ENCODE measurements at regions not wholly inside any gene's neighbourhood (a gene's known extent, or its start where the extent isn't known, plus 50 kb on each side); places are given as distances from the start of the nearest gene placed in this dataset.

DNA sequence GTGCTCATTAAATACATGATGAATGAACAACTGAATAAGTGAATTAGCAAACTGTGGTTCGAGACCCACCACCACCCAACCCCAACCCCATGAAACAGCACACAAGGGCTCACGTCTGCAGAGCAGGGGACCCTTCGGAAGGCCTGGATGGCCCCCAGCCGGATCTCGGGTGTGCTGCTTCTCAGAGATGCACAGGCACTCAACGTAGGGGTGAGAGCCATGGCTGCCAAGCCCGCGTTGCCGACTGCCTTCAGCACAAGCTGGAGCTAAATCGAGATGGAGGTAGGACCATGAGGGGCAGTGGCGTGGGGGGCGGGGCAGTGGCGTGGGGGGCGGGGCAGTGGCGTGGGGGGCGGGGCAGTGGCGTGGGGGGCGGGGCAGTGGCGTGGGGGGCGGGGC is 93.2 kb downstream of the LITAF start:
- Histone ChIP-seq H3K27ac (ENCODE audit: insufficient read depth, low read depth, low read length) (no peak overlapping the region), H3K4me1 (ENCODE audit: control insufficient read depth, extremely low read depth, insufficient read depth, low read length) (peaks cover 35% of the 10 kb centered on the region), H3K9ac (replicated peaks; ENCODE audit: extremely low read depth, insufficient read depth, low read length) (no peak overlapping the region), H3K4me3 (replicated peaks in 1 of 3; ENCODE audit: insufficient read depth in 1 of 3, low read depth in 1 of 3, low read length in 3 of 3) (no peak overlapping the region), H3K9me3 (replicated peaks; ENCODE audit: control insufficient read depth, insufficient read depth, low read length) (no peaks in the 10 kb centered on the region), H3K27me3 (ENCODE audit: control insufficient read depth in 2 of 2, insufficient read depth in 2 of 2, low read length in 2 of 2) (no peaks in the 10 kb centered on the region), H3K9me1 (replicated peaks; ENCODE audit: control insufficient read depth, extremely low read depth, insufficient read depth, low read length) (no peaks in the 10 kb centered on the region), H3K79me2 (ENCODE audit: control insufficient read depth, insufficient read depth, low read length) (no peaks in the 10 kb centered on the region), H4K20me1 (replicated peaks; ENCODE audit: control insufficient read depth, extremely low read depth, insufficient read depth, low read length) (no peaks in the 10 kb centered on the region), H2AFZ (ENCODE audit: low read depth, low read length) (peak overlapping the region; percentile 8), H3K36me3 (ENCODE audit: control insufficient read depth in 2 of 2, extremely low read depth in 1 of 2, insufficient read depth in 2 of 2, low read length in 2 of 2) (no peaks in the 10 kb centered on the region), H3K4me2 (ENCODE audit: insufficient read depth, low read length) (no peak overlapping the region)
- no peak for TF ChIP-seq POLR2AphosphoS5 (IDR thresholded peaks at IDR 0.05; ENCODE audit: insufficient read depth, low read depth, low read length)
- TF ChIP-seq, protein P1, sequence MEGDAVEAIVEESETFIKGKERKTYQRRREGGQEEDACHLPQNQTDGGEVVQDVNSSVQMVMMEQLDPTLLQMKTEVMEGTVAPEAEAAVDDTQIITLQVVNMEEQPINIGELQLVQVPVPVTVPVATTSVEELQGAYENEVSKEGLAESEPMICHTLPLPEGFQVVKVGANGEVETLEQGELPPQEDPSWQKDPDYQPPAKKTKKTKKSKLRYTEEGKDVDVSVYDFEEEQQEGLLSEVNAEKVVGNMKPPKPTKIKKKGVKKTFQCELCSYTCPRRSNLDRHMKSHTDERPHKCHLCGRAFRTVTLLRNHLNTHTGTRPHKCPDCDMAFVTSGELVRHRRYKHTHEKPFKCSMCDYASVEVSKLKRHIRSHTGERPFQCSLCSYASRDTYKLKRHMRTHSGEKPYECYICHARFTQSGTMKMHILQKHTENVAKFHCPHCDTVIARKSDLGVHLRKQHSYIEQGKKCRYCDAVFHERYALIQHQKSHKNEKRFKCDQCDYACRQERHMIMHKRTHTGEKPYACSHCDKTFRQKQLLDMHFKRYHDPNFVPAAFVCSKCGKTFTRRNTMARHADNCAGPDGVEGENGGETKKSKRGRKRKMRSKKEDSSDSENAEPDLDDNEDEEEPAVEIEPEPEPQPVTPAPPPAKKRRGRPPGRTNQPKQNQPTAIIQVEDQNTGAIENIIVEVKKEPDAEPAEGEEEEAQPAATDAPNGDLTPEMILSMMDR (IDR thresholded peaks at IDR 0.05; ENCODE audit: extremely low read depth in 1 of 2, insufficient read depth in 1 of 2, low read depth in 1 of 2, low read length in 2 of 2): no peak
- no peak for TF ChIP-seq EZH2 (IDR thresholded peaks at IDR 0.05; ENCODE audit: borderline replicate concordance, low read depth, low read length, severe bottlenecking)
- TF ChIP-seq FOS (IDR thresholded peaks at IDR 0.05; ENCODE audit: borderline replicate concordance, insufficient read depth, low read length): no peak
- TF ChIP-seq MYC (IDR thresholded peaks at IDR 0.05; ENCODE audit: low read depth, low read length): no peak
- TF ChIP-seq, protein P2, sequence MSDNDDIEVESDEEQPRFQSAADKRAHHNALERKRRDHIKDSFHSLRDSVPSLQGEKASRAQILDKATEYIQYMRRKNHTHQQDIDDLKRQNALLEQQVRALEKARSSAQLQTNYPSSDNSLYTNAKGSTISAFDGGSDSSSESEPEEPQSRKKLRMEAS (IDR thresholded peaks at IDR 0.05; ENCODE audit: insufficient read depth, insufficient read length): no peak
- TF ChIP-seq POLR2A (IDR thresholded peaks at IDR 0.05; ENCODE audit: low read depth, low read length): no peak
- no peak for TF ChIP-seq GATA2 (IDR thresholded peaks at IDR 0.05; ENCODE audit: insufficient read depth, insufficient read length, low read depth, low read length)
- no peak for TF ChIP-seq JUN (IDR thresholded peaks at IDR 0.05; ENCODE audit: borderline replicate concordance, insufficient read depth, insufficient read length, low read depth)
- no TSS peak for BruUV-seq (replicated peaks)
- intact Hi-C loops (cut with micrococcal nuclease) (no loop called here), dilution Hi-C loops (cut with MboI; ENCODE audit: extremely low pct_ligation_motif_present, low sequenced_read_pairs) (no loop called here)
- FAIRE-seq (no peak), DNase-seq (ENCODE audit: low read depth, low spot score) (no peak)
- POLR2A ChIA-PET: no interaction called here
- CTCF ChIA-PET: no interaction called here
